HG02970 (cell line): ENCODE measurements at regions not wholly inside any gene's neighbourhood (a gene's known extent, or its start where the extent isn't known, plus 50 kb on each side); places are given as distances from the start of the nearest gene placed in this dataset.
A peak's percentile ranks its signal among the peaks of the same experiment; 100 is the strongest.

ENCODE experiments used
- ATAC-seq: cut with Tn5 transposase; IDR thresholded peaks from one replicate; pipeline ENCODE4 v1.9.1; 2021; ENCODE audit warnings: mild to moderate bottlenecking, moderate library complexity, moderate number of reproducible peaks; ENCODE audit not compliant: unreplicated experiment, low FRiP score

- ATAC-seq: no peak
These were observed 170.2 kb upstream of the C9orf72 start for GRCh38 chr9:27743490-27743889.

GRCh38 chr9:27747450-27747849 is 174.2 kb upstream of the C9orf72 start:
- ATAC-seq: no peak

GRCh38 chr9:27749838-27750237 is 176.6 kb upstream of the C9orf72 start:
- no peak for ATAC-seq

GRCh38 chr9:27750566-27750965 is 177.3 kb upstream of the C9orf72 start:
- ATAC-seq: no peak

GRCh38 chr9:27752069-27752468 is 178.8 kb upstream of the C9orf72 start:
- no peak for ATAC-seq

GRCh38 chr9:27755846-27756245 is 182.6 kb upstream of the C9orf72 start:
- no peak for ATAC-seq

- ATAC-seq: no peak
These were observed 183.1 kb upstream of the C9orf72 start for GRCh38 chr9:27756418-27756817.

GRCh38 chr9:27763831-27764230 is 190.6 kb upstream of the C9orf72 start:
- ATAC-seq: no peak

GRCh38 chr9:27765266-27766072 is 192.2 kb upstream of the C9orf72 start:
- ATAC-seq: no peak

GRCh38 chr9:27766073-27766835 is 193.0 kb upstream of the C9orf72 start:
- no peak for ATAC-seq

GRCh38 chr9:27768781-27769180 is 195.5 kb upstream of the C9orf72 start:
- ATAC-seq: no peak

GRCh38 chr9:27770541-27770940 is 197.3 kb upstream of the C9orf72 start:
- ATAC-seq: no peak

- no peak for ATAC-seq
These were observed 198.7 kb upstream of the C9orf72 start for GRCh38 chr9:27771803-27772545.

- peak; percentile 51 for ATAC-seq
These were observed 211.8 kb upstream of the C9orf72 start for GRCh38 chr9:27784847-27785713.

- ATAC-seq: peak; percentile 66
These were observed 212.4 kb upstream of the C9orf72 start for GRCh38 chr9:27785714-27786100.

- no peak for ATAC-seq
These were observed 214.6 kb upstream of the C9orf72 start for GRCh38 chr9:27787891-27788290.

GRCh38 chr9:27791311-27791710 is 218.0 kb upstream of the C9orf72 start:
- no peak for ATAC-seq

- no peak for ATAC-seq
These were observed 219.8 kb upstream of the C9orf72 start for GRCh38 chr9:27792971-27793689.

GRCh38 chr9:27799326-27799725 is 226.0 kb upstream of the C9orf72 start:
- no peak for ATAC-seq

GRCh38 chr9:27800159-27800558 is 226.9 kb upstream of the C9orf72 start:
- ATAC-seq: no peak
